Fibroblast of skin of back (primary cell): ENCODE measurements at regions not wholly inside any gene's neighbourhood (a gene's known extent, or its start where the extent isn't known, plus 50 kb on each side); places are given as distances from the start of the nearest gene placed in this dataset.
A peak's percentile ranks its signal among the peaks of the same experiment; 100 is the strongest.

Experiments used
- DNase-seq: peaks from one replicate; pipeline ENCODE4 v3.0.0-alpha.2; 2013

DNA sequence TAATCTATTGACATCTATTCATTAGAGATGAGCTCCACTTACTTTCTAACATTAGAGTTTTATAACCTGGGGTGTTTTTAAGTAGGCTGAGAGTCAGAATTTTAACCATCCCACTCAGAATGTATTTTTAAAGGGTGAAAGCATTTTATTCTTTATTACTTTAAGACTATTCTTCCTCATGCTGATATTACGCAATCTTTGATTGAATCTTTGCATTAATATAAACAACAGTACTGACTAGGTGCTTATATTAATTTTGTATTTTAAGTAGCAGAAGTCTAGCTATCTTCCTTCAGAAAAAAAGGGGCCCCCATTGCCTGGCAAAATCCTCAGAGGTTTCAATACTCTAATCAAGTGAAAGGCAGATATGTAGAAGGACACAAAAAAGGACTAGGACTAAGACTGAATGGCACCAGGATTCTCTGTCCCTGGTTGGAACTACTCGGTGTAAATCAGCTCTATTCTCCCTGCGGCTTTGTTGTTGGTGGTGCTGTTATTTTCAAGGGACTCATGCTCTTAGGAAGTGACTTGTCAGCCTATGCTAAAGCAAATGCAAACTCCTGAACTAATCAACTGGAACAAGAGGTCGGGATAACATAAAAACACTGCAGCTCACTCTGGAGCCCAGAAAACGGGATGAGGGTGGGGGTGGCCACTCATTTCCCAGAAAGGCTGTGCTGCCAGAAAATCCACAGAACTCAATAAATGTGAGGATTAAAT lies 1324.4 kb downstream of the GRIK2 start:
- DNase-seq, result no peak

DNA sequence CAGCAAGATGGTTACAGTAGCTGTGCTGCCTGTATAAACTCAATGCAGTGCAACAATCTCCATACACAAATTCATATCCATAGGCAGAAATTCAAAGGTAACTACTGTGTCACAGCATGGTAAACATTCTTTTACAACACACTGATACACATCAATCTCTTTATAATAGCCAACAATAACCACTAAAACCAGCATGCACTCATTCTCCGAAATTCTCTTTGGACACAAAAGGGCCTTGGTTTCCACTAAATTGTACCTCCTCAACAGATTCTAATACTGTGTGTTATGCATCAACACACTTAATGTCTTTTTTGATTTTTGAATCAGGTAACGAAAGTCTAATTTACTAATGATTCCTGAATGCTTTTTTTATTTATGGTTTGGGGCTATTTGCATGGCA lies 1323.7 kb downstream of the GRIK2 start:
- no peak for DNase-seq

DNA sequence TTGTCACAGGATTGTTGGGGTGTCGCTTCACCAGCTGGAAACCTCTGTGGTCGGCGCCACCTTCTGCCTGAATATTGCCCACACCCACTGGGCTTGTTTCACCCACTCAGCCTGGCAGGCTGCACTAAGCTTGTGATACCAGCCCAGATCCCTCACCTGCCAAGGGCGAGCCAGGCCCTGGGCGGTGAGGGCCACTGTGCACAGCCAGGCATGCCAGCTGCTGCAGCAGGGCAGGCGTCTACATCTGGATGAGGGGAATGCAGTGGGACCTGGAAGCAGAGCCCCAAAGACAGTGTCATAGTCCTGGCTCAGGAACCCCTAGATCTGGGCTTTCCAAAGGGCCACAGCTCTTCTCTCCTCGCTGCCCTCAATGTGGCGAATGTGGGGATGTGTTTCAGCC lies 1307.5 kb downstream of the GRIK2 start:
- DNase-seq, result no peak

DNA sequence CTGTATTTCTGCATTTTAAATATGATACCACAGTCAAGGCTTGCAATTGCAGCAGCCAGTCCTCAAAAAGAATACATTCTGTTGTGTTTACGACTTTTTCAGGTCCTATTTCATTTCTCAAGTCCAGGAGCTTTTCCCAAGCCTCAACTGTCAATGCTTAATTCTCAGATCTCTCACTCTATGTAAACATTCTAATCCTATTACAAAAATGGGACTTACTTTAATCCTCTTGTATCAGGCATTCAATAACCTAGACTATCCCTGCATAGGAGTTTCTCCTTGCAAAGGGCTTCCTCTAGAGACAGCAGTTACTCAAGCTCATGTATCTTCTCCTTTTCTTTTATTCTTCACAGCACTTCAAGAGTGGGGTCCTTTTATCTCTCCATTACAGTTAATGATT lies 1293.0 kb downstream of the GRIK2 start:
- no peak for DNase-seq

DNA sequence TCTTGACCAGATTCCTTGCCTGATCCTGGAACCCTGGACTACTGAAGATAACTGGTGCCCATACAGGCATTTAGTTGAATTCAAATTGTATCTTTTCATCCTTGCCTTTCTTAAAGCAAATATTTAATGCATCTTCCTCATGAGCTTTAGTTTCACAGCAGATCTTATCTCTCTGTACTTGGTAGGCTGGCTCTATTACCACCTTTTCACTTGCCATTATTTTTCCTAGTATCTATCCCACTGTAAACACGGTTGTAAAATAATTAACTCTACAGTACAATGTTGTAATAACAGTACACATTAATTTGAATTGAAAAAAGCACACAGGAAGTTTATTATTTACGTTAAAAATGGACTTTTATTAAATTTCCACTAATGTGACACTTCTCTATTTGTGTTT lies 1286.9 kb downstream of the GRIK2 start:
- no peak for DNase-seq

DNA sequence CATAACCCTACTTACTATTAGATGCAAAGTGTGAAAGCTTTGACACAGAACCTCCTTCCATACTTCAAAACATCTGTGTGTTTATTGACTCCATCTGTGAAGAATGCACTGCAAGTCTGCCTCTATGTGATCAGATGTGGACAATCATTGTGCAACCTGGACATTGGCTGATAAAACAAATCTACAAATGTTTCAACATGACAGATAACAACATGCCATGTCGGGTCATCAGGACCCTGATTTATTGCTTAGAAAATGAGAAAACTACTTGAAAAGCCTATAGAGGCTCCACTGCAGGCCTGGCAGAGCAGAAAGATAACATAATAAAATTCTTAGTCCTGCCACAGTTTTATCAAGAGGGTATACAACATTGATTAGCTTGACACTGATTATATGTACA lies 1286.4 kb downstream of the GRIK2 start:
- DNase-seq, result no peak

DNA sequence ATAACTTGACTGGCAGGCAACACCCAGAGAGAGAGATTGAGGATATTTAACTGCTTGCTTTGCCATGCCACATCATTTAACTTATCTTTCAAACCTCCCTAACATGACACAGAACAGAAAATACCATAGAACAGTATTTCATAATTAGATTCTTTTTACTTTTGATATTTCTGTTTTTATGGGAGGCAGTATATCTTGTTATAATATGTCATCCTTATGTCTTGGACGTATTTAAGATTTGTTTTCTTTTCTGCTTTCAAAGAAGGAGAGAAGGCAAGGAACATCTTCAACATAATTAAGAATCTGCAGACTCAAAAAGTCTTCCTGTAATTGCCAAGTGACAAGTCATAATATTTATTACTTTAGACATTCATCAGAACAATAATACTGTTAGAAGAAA lies 1283.7 kb downstream of the GRIK2 start:
- no peak for DNase-seq

DNA sequence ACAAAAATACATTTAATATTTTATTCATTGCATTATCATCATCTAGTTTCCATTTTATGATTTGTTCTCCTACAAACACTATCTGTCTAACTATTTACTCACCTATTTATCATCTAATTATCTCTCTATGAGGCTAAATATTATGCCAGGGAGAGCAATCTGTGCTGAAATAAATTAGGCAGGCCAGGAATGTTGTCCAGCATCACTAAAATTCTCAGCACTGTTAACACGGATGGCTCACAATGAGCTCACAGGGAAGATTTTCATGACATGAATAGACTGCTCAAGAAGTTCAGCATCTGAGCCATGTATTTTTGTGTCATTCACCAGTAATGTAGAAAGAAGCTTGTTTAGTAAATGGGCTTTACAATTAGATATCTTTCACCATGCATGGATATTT lies 1277.2 kb downstream of the GRIK2 start:
- peak; percentile 0 for DNase-seq

DNA sequence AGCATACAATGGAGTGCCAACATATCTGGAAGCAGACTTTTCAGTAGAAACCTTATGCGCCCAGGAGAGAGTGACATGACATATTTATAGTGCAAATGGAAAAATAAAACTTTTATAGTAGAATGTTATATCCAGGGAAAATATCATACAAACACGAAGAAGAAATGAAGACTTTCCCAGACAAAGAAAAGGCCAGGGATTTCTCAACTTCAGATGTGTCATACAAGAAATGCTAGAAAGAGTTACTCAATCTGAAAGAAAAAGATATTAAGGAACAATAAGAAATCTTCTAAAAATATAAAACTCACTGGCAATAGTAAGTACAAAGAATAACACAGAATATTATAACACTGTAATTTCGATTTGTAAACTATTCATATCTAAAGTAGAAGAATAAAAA lies 1269.3 kb downstream of the GRIK2 start:
- DNase-seq, result no peak

DNA sequence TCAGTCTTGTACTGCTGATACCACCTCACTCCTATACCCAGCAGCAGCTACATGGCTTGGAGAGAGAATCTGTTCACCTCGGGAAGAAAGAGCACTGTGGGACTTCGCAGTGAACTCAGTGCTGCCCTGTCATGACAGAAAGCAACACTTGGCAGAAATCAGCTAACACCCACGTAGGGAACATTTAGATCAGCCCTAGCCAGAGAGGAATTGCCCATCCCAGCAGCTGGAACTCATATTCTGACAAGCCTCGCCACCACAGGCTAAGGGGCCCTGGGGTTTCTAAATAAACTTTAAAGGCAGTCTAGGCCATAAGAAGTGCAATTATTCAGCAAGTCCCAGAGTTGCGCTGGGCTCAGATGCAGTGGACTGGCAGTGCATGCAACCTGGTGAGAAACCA lies 1266.8 kb downstream of the GRIK2 start:
- DNase-seq, result no peak

DNA sequence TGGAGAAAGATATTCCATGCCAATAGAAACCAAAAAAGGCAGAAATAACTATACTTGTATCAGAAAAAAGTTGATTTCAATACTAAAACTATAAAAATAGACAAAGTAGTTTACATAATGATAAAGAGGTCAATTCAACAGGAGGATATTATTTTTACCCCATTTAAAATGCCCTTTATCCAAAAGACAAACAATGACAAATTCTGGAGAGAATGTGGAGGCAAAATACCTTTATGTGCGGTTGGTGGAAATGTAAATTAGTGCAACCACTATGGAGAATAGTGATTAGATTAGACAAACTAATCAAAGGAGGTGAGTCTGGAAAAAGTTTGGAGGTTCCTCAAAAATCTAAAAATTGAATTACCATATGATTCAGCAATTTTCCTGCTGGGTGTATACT lies 1262.3 kb downstream of the GRIK2 start:
- DNase-seq, result peak; percentile 19

DNA sequence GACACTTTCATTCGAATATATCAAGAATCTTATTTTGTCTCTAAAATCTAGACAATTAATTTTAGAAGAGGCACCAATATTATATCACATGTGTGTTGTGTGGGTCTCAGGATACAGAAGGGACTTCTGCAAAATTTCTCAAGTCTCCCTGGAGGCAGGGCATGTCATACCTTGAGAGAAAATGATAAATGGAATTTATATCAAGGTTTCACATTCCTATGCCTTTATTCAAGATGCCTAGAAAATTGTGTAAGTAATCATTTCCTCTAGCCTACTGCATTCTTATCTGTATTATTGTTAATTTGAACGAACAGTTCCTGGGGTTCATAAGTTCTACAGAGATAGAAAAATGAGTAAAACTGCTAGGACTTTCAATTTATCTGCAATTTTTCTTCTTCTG lies 1247.9 kb downstream of the GRIK2 start:
- DNase-seq, result no peak

DNA sequence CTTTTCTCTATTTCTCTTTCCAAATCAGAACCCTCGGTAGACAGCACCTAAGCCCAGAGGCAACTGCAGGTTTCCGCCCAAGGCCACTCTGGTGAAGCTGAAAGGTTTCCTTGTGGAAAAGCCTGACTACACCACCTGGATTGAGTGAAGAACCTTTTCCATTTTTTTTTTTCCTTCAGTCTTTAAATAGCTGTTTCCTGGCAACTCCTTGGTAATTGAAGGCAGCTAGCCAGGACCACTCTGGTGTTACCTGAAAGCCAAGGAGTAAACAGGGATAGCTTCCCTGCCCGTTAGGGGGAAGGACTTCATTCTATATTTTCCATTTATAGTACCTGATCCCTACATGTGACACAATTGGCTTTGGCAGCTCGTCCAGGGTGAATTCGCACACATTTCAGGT lies 1238.4 kb downstream of the GRIK2 start:
- no peak for DNase-seq

DNA sequence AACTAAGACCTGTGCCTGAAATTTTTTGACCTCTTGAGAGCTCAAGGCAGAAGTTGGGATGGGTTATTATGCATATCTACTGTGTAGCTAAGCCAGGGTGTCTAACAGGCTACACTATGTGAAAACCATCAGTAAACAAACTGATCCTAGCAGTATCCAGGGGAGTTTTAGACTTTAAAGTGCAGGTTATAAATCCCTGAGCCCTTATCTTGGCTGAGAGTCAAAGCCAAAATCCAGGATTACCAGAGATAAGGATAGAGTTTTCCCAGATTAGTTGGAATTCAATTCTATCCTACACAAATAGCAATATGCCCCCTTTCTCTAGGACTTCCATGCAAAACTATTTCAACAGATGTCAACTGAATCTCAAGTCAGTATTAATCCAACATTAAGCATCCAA lies 1229.7 kb downstream of the GRIK2 start:
- no peak for DNase-seq

DNA sequence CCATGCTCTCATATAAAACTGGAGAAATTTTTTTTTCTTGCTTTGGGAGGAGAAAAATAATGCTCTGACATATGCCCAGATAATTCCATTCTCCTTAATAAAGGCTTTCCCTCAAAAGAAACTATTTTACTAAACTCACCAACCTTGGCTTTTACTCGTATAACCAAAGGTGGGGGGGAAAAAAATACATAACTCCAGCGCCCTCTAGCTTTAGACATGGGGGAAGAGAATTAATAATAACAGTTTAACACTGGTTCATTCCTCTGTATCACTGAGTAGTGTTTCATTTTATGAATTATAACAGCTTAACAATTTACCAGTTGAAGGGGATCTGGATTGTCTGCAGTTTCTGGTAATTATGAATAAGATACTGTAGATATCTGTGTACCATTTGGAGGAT lies 1226.1 kb downstream of the GRIK2 start:
- DNase-seq, result peak; percentile 32

DNA sequence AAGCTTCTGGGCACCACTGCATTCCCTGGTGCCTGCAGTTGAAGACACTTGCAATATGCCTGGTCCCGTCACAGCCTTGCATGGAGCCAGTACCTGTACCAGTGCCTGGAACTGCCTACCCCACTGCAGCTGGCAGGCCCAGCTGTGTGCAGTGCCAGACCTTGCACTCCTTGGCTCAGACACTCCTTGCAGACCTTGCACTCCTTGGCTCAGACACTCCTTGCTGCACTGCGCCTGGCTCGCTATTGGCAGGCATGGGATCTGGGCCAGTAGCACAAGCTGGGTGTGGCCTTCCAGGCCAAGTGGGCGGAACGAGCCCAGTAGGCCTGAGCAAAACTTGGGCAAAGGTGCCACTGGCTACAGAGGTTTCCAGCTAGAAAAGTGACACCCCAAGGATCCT lies 1189.1 kb downstream of the GRIK2 start:
- DNase-seq, result no peak

DNA sequence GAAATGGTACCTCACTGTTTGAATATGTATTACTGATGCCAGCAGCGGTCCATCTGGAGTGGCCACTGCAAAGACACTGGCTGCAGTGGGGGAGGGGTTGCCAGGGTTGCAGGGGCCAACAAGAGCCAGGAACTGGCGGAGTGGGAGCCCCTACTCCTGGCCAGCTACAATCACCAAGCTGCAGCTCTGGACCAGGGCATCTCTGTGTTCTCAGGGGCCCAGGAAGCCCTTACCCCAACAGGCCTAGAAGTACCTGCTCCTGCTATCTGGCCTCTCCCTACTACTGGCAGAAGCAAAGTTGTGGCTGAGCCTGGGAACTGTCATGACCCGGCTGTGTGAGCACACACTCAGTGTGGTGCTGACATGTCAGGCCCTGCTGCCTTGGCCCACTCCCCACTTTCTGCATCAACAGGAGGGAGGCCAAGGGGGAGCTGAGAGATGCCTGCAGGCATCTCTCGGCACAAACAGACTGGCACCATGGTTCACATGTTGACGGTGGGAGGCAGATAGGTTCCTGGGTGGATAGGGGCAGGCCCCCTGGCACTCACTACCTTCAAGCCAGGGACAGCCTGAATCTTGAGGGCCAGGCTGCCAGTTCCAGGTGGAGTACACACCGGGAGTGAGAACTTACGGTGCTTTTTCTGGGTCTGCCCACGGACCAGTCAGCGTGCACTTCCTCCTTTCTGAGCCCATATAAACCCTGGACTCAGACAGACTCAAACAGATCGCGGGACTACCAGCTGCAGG lies 1188.0 kb downstream of the GRIK2 start:
- no peak for DNase-seq

DNA sequence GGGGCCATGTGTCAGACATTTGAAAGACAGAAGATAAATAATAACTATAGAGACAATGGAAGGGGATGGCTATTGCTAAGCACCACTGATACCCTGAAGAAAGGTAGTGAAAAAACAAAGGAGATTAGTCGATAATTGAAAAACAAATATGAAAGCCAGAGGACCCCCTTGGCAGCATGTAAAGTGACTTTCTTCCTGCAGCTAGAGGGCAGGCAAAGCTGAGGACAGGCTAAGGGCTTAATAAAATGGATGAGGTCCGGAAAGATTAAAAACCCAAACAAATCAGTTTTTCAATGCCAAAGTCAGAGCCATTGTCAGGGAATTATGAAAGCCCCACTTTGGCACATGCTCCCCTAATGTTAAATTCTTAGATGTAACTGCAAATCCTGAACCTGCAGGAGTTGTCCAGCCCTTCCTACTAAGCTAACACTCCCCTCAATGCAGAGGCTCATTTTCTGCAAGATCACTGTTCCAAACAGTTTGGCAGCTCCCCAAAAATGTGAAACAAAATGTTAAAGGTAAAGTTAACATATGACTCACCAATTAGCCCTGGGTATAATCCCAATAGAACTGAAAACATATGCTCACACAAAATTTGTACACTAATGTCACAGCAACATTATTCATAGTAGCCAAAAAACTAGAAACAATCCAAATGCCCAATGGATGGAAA lies 1177.9 kb downstream of the GRIK2 start:
- DNase-seq, result peak; percentile 8

DNA sequence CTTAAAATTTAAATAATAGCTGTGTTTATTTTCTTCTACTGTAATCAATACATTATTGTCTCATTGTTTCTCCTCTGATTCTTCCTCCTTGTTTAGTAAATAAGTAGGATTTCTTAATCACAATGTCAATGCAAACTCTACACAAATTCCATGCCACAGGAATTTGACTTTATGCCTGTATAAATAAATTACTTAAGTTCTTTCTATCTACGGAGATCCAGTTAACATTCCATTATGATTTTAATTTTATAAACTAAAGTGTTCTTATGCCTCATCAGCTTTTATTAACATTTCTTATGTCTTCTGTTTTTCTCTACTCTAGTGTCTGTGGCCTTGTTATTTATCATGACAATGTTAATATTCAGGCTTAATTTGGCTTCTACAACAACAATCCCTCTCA lies 1169.2 kb downstream of the GRIK2 start:
- DNase-seq, result peak; percentile 1

DNA sequence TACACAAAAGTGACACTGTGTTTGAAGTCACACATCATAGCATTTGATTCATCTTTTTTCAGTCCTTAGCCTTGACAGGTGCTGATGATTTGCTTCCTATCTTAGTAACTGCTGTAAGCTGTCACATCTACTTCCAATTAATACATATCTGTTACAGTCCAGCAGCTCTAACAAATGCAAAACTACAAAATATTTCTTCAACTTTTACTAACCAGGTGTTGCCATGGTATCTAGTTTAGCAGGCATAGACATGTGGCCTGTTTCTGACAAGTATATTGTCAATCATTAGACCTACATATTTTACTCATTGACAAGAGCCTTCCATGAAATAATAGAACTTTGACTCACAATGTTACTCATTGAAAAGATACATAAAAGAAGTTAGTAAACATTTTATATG lies 1159.7 kb downstream of the GRIK2 start:
- DNase-seq, result no peak

DNA sequence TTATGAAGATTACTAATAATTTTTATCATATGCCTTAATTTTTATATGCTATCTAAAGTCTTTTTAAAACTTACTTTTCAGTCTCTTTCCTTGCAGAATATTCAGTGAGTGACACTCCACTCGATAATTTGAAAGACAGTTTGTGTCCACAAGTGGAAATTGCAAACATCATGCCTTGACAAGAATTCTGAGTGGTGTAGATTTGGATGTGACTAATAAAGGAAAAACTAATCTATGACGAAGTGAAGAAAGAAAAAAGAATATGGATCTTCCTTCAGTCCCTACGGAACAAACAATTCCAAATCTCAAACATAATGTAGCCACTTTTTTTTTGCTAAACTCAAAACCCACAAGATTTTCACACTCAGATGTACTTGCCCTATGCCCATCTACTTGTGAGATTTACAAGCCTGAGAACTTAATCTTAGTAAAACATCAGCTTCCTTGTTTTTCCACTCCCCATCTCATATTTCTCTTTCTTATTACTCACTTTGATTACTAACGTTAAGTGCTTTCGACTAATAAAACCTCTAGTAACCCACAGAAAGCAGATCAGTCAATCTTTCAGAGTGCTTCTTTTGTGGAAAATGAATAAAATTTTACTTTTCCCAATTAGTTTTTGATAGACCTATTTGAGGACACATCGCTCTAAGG lies 1155.8 kb downstream of the GRIK2 start:
- no peak for DNase-seq

DNA sequence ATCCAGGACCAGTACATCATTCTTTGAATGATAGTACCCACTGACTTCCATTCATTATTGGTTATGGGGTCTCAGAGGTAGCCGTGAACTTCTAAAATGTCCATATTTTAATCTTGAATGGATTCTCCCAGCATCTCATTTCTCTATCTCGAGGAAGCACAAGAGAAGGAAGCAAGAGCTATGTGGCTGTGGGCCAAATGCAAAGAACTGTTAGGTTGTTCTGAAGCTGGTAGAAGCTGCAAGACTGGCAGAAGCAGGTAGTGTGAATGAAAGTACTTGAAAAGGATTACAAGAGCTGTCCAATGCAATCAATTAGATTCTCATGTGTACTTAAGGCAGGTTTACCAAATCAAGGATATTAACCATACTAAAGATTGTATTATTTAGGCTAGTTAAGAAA lies 1131.8 kb downstream of the GRIK2 start:
- no peak for DNase-seq

DNA sequence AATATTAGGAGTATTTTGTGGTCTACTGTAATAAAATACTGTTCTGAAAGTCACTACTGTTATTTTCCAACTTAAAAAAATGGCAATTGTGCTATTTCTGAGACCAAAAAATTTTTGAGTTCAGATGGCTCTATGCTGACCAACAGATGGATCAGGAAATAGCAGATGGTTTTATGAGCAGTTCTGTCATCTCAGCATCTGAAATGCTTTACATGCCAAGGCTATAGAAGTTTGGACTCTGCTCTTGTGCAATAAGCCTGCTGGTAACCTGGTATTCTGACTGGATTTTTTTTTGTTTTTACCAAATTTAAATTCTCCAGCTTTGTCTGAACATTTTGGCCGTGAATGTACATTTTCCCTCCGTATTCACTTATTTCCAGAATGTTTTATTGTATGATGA lies 1127.5 kb downstream of the GRIK2 start:
- peak; percentile 3 for DNase-seq
